NCI-H2171 treated with DMSO at 0.1 percent for 48 hours (cell line): ENCODE measurements at regions not wholly inside any gene's neighbourhood (a gene's known extent, or its start where the extent isn't known, plus 50 kb on each side); places are given as distances from the start of the nearest gene placed in this dataset.
A peak's percentile ranks its signal among the peaks of the same experiment; 100 is the strongest.

Experiments used
- DNase-seq: peaks from one replicate; lab custom pipeline; 2025; lab: John Stamatoyannopoulos, UW

DNA sequence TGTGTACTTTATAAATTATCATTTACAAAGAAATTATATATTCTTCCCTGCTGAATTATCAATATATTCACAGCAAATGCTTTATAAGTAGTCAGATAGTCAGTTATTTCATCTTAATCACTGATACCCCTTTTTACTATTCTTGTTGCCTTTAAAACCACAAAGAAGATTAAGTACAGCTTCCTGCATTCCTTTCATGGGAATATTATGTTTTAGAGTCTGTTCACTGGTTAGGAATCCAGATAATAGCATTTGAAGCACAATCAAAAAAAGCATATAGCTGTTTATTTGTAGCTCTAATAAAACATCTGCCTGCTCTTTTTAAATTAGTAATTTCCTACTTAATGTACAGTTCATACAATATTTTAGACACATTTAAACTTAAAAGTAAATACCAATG, 508.9 kb downstream of the FBXO15 start:
- DNase-seq = no peak

DNA sequence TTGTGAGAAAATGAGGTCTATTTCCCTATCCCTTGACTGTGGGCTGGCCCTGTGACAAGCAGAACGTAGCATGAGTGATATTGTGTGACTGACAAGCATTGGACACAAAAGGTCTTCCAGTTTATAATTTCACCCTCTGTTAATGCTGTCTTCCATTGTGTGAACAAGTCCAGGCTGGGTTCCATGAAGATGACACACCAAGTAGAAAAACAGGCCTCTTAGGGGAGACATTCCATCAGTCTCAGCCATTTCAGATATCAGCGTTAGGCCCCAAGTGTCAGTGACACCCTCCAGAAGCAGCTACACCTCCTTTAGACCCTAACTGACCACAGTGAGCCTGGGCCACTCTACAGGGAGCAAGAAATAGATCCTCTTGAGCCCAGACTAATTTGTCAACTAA, 511.3 kb downstream of the FBXO15 start:
- DNase-seq = no peak

DNA sequence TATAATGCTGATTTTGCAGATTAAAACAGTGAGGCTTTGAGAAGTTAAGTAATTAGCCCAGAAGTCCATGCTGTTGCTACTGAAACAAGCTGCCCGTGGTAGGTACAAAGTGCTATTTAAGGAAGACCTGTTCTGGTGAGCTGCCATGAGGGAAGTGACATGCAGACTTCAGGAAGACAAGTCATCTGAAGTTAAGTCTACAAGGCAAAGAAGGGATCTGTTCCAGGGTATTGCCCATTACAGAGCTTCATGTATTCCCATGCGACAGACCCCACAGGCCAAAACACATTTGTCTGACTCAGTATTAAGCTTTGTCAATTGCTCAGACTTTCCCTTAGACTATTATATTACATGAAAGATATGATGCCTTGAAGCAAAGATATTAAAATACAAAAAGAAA, 520.8 kb downstream of the FBXO15 start:
- no peak for DNase-seq

DNA sequence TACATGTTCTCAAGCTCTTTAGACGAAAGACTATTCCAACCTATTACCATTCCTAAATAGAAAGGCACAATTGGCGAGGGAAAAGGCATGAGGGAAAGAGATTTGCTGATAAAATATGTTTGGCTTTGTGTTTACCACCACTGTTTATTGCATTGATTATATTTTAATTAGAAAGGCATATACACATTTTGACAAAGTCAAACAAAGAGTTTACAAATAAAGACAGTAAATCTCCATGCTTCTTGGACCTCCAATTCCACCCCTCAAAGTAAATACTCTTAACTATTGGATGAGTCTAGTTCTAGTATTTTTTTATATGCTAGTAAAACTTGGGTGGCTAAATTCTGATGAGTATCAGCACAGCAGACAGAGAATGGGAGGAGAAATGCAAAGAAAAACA, 521.4 kb downstream of the FBXO15 start:
- DNase-seq = no peak

DNA sequence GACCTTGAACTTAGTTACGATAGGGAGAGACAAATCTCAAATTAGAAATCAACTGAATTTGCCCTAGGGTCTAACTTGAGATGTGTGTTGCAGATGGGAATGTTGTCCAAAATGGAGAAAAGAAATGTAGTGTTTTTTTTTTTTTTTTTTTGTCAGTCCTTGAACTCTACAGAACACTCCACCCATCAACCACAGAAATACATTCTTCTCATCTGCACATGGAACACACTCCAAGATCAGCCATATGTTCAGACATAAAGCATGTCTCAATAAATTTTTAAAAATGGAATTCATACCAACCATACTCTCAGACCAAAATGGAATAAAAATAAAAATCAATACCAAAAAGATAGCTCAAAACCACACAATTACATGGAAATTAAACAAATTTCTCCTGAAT, 526.5 kb downstream of the FBXO15 start:
- no peak for DNase-seq

DNA sequence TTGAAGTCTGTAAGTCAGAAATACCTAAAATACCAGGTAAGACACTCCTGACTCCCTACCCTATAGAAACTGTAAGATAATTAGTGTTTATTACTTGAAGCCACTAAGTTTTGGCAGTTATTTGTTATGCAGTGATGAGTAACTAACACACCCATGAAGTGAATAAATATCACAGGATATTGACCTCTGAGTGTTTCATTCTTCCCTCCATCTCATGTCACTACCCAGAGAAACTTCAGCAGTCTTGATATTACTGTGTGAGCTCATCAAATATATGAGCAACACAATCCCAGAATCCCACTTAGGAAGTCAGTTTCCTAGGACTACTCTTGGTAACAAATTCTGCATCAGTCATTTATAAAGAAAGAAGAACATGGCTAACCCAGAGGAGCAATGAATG, 529.7 kb downstream of the FBXO15 start:
- DNase-seq = no peak

DNA sequence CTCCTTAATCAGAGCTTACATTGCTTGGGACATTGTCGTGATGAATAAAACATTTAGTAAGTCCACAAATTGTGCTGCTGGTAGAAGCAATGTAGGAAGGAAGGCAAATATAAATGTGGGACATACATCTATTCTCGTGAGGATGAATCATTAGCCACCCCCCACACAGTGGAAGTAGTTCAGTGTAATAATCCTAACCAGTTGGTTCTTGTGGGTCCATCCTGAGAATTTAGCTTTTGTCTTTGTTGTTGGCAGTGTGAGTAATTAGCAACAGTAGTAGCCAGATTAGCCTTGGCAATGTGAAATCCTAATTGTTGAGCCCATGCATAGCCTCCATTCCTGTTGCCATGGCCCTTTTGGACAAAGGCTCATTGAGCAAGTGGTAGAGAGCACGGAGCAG, 532.1 kb downstream of the FBXO15 start:
- no peak for DNase-seq

DNA sequence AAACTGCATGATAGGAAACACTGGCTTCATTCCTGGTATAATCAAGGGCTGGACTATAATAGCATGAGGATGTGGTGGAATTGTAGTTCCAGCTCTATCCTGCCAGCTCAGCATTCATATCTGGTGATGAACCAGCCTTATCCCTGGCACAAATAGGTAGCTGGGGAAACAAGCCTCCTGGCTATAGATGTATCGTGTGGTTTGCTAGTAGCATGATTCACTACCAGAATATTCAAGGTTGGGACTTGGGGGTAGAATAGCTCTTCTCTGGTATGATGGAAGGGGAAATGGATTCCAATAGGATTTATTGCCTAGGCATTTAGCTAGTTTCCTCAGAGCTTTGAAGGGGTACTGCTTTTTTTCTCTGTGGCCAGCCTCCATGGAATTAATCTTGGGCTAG, 532.8 kb downstream of the FBXO15 start:
- no peak for DNase-seq

DNA sequence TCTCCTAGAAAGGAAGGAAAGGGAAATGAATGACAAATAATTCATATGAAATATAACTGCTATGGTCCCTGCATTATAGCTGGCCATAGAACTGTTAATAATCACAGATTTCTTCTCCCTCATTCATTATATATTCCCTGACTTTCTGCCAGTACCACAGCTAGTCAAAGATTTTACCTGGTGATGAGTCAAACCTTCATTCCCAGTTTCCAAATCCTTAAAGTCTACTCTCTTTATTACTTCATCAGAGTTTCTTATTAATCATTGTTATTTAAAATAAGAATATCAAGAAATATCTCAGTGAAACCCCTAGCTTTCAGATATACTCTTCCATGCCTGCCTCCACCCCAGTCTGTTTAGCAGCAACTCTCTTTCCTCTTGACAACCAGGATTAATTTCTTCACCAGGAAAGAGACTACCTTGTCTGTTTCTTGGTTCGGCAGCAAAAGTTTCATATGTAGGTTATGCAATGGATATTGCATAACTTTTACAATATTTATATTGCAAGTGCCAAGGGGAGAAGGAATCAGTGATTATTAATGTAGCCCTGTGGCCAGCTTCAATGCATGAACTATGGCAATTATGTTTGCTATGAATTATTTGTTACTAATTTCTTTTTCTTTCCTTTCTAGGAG, 533.8 kb downstream of the FBXO15 start:
- DNase-seq = no peak

DNA sequence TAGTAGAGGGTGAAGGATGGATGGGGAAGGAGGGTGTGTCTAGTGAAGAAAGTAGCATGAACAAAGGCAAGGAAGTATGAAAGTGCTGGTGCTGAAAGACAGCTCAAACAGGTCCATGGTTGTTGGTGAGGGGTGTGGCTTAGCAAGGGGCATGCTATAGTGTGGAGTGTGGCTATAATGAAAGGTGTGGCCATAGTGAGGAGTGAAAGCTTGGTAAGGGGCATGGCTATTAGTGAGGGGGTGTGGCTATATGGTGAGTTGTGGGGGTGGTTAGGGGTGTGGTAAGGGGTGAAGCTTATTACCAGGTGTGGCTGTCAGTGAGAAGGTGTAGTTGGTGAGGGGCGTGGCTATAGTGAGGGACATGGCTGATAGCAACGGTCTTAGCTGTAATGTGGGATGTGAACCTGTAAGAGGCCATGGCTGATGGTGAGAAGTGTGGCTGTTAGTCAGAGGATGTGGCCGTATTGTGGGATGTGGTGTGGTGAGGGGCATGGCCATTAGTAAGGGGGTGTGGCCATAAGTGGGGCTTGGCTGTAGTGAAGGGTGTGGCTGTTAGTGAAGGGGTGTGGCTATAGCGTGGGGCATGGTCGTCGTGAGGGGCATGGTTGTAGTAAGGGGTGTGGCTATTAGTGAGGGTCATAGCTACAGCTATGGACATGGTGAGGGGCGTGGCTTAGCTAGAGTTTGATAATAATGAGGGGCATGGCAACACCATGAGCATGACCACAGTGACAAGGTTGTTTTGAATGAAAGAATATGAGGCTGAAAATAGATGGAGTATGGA, 549.6 kb downstream of the FBXO15 start:
- no peak for DNase-seq

DNA sequence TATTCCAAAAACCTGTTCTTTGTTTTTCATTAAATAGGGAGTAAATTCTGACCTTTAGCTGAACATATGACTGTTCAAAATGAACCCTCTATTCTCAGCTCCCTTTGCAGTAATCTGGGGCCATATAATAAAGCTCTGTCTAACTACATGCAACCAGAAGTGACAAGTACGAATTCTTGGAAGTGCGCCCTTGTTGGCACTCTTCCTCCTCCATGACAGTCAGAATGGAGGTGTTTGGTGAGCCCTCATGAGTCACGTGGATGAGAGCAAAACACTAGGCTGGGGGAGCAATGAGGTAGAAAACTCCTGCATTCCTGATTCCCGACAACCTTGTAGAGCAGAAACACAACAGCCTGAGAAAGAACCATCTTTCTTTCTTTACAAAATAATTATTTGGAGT, 552.9 kb downstream of the FBXO15 start:
- no peak for DNase-seq

DNA sequence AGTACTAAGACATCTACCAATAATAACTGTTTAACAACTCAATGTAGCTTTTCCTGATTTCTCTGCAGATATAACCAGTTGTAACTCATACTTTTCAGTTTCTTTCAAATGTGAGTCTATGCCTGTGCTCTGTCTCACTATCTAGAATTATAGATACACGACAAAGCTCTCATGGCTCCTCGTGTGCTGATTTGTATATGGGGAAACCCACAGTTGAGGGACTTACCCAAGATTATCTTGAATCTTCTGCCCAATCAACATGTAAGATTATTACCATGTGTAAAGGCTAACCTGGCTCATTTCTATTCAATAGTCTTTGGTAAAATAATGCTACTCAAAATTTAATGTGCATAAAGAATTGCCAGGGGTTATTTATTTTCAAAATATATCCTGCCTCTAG, 554.4 kb downstream of the FBXO15 start:
- no peak for DNase-seq

DNA sequence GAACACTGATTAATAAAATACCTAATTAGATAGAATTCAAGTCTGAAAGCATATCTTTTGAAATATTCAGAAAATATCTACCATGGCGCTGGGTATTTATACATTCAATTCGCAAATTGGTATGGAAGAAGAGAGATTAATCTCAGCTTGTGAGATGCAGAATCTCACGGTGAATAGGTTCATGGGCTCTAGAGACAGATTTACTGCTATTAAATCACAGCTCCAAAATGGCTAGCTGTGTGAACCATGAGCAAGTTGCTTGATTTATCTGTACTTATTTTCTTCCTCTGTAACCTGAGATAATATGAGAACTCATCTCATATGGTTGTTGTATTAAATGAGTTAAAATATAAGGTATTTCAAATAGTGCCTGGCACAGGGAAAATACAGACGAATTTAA, 556.7 kb downstream of the FBXO15 start:
- no peak for DNase-seq

DNA sequence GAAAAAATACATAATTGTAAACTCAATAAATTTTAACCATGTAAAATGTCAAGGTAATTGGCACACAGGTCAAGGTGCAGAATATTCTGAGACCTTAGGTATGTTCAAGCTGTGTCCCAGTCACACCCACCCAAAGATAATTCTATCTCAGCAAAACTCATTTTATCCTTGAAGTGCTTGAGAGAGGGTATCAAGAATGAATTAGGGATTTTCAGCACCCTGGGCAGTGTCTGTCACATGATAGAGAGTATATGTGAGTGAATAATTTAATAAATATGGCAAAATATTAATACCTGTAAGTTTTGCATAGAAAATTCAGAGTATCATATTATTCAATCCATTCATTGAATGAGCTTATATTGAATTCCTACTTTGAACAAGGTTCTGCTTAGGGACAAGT, 567.9 kb downstream of the FBXO15 start:
- no peak for DNase-seq

DNA sequence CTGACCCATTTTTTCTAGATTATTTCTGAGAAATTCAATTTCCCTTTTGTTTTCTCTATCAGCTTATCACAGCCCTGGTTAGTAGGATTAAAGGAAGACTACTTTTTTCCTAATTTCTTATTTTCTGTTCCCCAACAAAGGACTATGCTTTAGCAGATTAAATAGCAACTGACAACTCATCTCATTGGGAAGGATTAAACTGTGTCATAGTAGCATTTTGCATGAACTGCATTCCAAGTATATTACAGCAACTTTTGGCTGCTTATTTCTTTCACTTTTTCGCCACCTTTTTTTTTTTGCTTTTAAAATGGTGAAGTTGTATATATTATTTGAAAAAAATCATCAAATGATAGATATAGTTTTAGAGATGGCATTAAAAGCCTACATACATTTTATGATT, 570.3 kb downstream of the FBXO15 start:
- no peak for DNase-seq

DNA sequence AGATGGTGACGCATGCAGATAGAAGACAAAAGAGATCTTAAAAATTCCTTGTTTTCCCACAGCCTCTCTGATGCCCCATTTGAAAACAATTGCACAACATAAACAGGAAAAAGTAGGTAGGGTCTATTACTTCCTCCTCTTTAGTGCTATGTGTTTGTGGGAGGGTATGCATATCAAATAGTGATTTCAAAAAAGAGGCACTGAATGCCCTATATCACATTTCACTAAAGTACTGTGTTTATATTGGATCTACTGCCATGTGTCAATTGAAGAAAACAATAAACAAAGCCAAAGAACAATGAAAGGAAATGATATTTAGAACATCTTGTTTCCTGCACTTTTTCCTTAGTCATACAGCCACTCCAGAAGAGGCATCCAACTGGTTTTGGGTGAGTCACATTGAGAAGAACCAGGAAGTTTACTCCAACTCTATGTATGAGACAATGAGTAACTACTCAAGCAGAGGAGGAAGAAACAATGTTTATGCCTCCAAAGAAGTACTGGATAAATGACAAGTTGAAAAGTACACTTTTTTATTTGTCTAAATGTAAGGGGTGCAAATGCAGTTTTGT, 583.6 kb downstream of the FBXO15 start:
- DNase-seq = no peak

DNA sequence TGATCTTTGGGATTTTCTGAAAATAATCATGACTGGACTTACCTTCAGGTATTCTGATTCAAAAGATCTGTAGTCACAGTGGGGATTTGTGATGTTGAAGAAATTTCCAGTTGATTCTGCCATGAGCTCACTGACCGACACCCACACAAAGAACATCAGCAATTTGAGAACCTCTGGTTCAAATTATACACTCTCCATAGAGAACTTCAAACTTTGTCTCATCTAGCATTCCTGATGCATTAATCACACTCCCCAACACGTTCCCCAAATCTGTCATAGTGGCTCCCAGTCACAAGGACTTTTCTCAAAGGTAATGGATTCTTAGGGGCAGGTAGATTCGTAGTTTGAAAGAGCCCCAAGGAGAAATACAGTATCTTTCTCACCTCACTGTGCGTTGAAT, 584.3 kb downstream of the FBXO15 start:
- no peak for DNase-seq

DNA sequence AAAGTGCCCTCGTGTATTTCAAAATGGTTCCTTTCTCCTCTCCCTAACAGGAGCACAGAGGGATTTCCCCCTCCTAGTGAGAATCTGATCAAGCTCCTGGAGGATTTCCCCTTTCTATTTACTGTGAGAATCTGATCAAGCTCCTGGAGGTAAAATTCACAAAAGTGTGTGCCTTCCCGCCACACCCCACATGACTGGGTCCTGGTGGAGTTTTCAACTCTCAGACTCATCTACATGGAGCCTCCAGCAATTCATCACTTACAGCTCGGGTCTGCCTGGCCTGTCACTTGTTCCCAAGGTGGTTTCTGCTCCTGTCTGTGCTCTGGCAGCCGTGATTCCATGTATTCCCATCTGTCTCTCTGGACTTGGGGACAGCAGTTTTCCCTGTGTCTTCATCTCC, 590.7 kb downstream of the FBXO15 start:
- no peak for DNase-seq

DNA sequence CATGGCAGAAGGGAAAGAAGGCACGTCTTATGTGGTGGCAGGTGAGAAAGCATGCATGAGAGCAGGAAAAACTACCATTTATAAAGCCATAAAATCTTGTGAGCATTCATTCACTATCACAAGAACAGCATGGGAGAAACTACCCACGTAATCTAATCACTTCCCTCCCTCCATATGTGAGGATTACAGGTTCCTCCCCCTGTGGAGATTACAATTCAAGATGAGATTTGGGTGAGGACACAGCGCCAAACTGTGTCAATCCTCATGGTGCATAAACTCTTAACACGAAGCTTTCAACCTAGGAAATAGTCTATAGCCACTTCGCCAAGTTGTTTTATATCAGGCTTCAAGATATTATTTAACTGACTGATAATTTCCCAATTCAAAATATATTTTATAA, 595.5 kb downstream of the FBXO15 start:
- no peak for DNase-seq

DNA sequence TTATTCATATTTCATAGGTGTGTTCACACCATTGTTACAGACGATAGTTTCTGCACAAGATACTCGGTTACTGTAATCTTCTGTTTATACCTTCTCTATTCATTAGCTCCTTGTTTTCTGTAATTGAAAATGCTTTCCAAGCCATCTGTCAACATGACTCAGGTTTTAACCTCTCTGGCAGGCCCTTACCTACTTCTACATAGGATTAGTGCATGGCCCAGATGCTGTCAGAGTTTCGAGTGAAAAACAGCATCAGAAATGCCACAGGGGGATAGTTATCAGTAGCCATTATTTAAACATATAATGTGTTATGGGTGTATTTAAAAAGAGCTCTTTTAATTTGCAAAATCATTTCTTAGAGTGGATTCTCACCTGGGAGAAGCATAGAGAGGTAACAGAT, 596.4 kb downstream of the FBXO15 start:
- DNase-seq = peak; percentile 3

DNA sequence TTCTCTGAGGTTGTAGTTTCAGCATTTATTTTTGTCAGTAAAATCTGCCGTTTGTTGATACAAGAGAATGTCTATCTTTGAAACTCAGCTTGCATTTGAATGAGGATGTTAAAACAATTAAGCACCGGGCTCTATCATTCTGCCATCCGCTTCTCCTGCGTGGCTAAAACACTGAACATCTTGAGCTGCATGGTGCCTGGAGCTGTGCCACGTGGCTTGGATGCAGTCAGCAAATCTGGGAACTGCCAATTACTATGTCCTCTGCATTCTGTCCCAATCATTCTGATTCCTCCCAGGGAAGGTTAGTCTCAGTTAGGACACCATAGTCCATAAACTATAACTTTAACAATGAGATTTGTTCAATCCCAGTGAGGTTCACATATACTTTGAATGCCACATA, 598.4 kb downstream of the FBXO15 start:
- no peak for DNase-seq

DNA sequence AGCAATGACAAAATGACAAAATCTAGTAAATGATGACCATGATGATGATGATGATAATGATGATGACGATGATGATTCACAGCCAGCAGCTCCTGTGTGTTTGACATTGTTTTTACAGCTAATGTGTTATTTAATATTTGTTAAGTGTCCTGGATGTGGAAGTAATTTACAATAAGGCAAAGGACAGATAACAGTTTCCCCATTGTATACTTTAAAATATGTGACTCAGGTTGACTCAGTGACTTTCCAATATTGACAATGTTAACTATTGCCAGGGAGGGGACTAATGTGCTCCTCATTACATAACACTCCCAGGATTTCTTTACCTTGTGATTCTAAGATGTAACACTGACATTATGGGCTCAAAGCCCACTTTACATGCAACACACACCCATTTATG, 602.2 kb downstream of the FBXO15 start:
- DNase-seq = no peak

DNA sequence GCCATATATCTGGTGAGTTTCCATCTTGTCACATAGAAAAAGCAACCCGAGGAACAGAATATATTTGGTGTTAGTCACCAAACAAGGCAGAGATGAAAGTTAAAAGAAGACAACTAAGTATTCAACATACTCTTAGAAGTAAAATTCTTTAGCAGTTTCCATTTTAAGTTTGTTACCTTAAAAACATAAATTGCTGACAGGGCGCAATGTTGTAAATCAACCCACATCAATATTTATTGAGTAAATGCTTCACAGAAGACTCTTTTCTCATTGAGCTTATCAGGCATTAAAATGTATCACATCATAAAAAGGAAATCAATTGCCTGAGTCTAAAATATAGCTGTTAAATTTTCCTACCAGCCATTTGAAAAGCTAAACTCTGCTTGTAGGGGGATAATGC, 603.0 kb downstream of the FBXO15 start:
- DNase-seq = no peak

DNA sequence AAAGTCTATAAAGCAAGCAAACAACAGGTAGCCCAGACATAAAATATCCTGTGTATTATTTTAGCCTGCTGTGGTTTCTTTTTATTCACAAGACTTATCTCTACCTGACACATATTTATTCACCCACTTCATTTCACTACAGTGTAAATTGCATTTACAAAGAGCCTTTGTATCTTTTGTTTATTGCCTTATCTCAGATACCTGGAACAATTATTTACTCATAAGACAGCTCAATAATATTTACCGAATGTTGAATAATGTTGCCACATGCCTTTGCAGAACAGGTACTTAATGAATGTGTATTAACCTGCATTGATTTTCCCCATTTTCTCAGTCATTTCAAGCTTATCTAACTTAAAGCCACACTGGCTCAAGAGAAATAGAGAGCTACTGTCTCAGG, 603.6 kb downstream of the FBXO15 start:
- no peak for DNase-seq
